ENCODE measurements at regions not wholly inside any gene's neighbourhood (a gene's known extent, or its start where the extent isn't known, plus 50 kb on each side); places are given as distances from the start of the nearest gene placed in this dataset.

- Mint-ChIP-seq H3K27me3 (ENCODE audit: low read depth) (no peaks in the 10 kb centered on the region), H3K4me3 (no peak overlapping the region), H3K27ac (ENCODE audit: unreplicated experiment) (no peak overlapping the region), H3K9me3 (no peaks in the 10 kb centered on the region), H3K36me3 (ENCODE audit: low read depth) (no peaks in the 10 kb centered on the region), H3K4me1 (peaks cover 27% of the 10 kb centered on the region)
- TF ChIP-seq CTCF (conservative IDR thresholded peaks at IDR 0.05), result no peak
- no peak for DNase-seq (ENCODE audit: low read depth, low spot score)
Observed at GRCh38 chr11:115911613-115912346, 407.6 kb upstream of the CADM1 start.

GRCh38 chr11:115910379-115910778 is 406.2 kb upstream of the CADM1 start:
- no peak overlapping the region for H3K27ac Mint-ChIP-seq (ENCODE audit: unreplicated experiment)
- no peak overlapping the region for H3K4me3 Mint-ChIP-seq

GRCh38 chr11:115906171-115906570 is 402.0 kb upstream of the CADM1 start:
- no peak overlapping the region for H3K27ac Mint-ChIP-seq (ENCODE audit: unreplicated experiment)
- no peak for DNase-seq (ENCODE audit: low read depth, low spot score)
- no peaks in the 10 kb centered on the region for H3K36me3 Mint-ChIP-seq (ENCODE audit: low read depth)
- H3K4me1 Mint-ChIP-seq, result peaks cover 10% of the 10 kb centered on the region
- no peak overlapping the region for H3K4me3 Mint-ChIP-seq
- TF ChIP-seq CTCF (conservative IDR thresholded peaks at IDR 0.05), result no peak
- H3K27me3 Mint-ChIP-seq (ENCODE audit: low read depth), result no peaks in the 10 kb centered on the region
- H3K9me3 Mint-ChIP-seq, result peaks cover 3% of the 10 kb centered on the region

More at GRCh38 chr11:115910379-115910778, 406.2 kb upstream of the CADM1 start:
- Mint-ChIP-seq H3K9me3 (no peaks in the 10 kb centered on the region), H3K27me3 (ENCODE audit: low read depth) (no peaks in the 10 kb centered on the region), H3K4me1 (peaks cover 25% of the 10 kb centered on the region), H3K36me3 (ENCODE audit: low read depth) (no peaks in the 10 kb centered on the region)
- no peak for DNase-seq (ENCODE audit: low read depth, low spot score)
- no peak for TF ChIP-seq CTCF (conservative IDR thresholded peaks at IDR 0.05)

GRCh38 chr11:115905341-115906000 is 401.3 kb upstream of the CADM1 start:
- no peaks in the 10 kb centered on the region for H3K36me3 Mint-ChIP-seq (ENCODE audit: low read depth)
- H3K27me3 Mint-ChIP-seq (ENCODE audit: low read depth), result no peaks in the 10 kb centered on the region
- H3K27ac Mint-ChIP-seq (ENCODE audit: unreplicated experiment), result no peak overlapping the region
- no peak for TF ChIP-seq CTCF (conservative IDR thresholded peaks at IDR 0.05)
- DNase-seq (ENCODE audit: low read depth, low spot score), result no peak
- H3K4me3 Mint-ChIP-seq, result no peak overlapping the region
- peaks cover 3% of the 10 kb centered on the region for H3K9me3 Mint-ChIP-seq
- peaks cover 7% of the 10 kb centered on the region for H3K4me1 Mint-ChIP-seq

GRCh38 chr11:115903179-115903578 is 399.0 kb upstream of the CADM1 start:
- no peak overlapping the region for H3K27ac Mint-ChIP-seq (ENCODE audit: unreplicated experiment)
- no peak for TF ChIP-seq CTCF (conservative IDR thresholded peaks at IDR 0.05)
- no peaks in the 10 kb centered on the region for H3K27me3 Mint-ChIP-seq (ENCODE audit: low read depth)
- H3K9me3 Mint-ChIP-seq, result peaks cover 3% of the 10 kb centered on the region
- H3K4me1 Mint-ChIP-seq, result peaks cover 12% of the 10 kb centered on the region
- DNase-seq (ENCODE audit: low read depth, low spot score), result no peak
- no peaks in the 10 kb centered on the region for H3K36me3 Mint-ChIP-seq (ENCODE audit: low read depth)
- H3K4me3 Mint-ChIP-seq, result no peak overlapping the region
